GM19372 (cell line): ENCODE measurements at regions not wholly inside any gene's neighbourhood (a gene's known extent, or its start where the extent isn't known, plus 50 kb on each side); places are given as distances from the start of the nearest gene placed in this dataset.
"Not testable (repeated sequence)": the region's sequence is repeated elsewhere in the genome, so short reads cannot be mapped to it uniquely, and the experiment has no call there.

Source experiments
- ATAC-seq: cut with Tn5 transposase; IDR thresholded peaks from one replicate; pipeline ENCODE4 v1.9.1; 2021; ENCODE audit warnings: mild to moderate bottlenecking, low read depth, moderate library complexity; ENCODE audit not compliant: unreplicated experiment

GRCh38 chr21:22818681-22819485 is 1820.7 kb downstream of the NCAM2 start:
- not testable (repeated sequence) for ATAC-seq

GRCh38 chr21:22827422-22827821 is 1829.2 kb downstream of the NCAM2 start:
- ATAC-seq = no peak

- no peak for ATAC-seq
Measured at GRCh38 chr21:22842875-22843274, 1844.7 kb downstream of the NCAM2 start.

- no peak for ATAC-seq
Measured at GRCh38 chr21:22855581-22855980, 1857.4 kb downstream of the NCAM2 start.

GRCh38 chr21:22871692-22872091 is 1873.5 kb downstream of the NCAM2 start:
- ATAC-seq = no peak

- ATAC-seq = no peak
Measured at GRCh38 chr21:22880573-22880972, 1882.4 kb downstream of the NCAM2 start.

- ATAC-seq = no peak
Measured at GRCh38 chr21:22881131-22881530, 1882.9 kb downstream of the NCAM2 start.

- no peak for ATAC-seq
Measured at GRCh38 chr21:22885079-22885478, 1886.9 kb downstream of the NCAM2 start.

GRCh38 chr21:22885614-22886013 is 1887.4 kb downstream of the NCAM2 start:
- ATAC-seq = no peak

- ATAC-seq = no peak
Measured at GRCh38 chr21:22889445-22889844, 1891.2 kb downstream of the NCAM2 start.

GRCh38 chr21:22890656-22891055 is 1892.4 kb downstream of the NCAM2 start:
- ATAC-seq = no peak

GRCh38 chr21:22892028-22892427 is 1893.8 kb downstream of the NCAM2 start:
- ATAC-seq = no peak

GRCh38 chr21:22892740-22893139 is 1894.5 kb downstream of the NCAM2 start:
- no peak for ATAC-seq

GRCh38 chr21:22898051-22898665 is 1899.9 kb downstream of the NCAM2 start:
- no peak for ATAC-seq

GRCh38 chr21:22900490-22900889 is 1902.3 kb downstream of the NCAM2 start:
- ATAC-seq = no peak

GRCh38 chr21:22903851-22904250 is 1905.6 kb downstream of the NCAM2 start:
- no peak for ATAC-seq

GRCh38 chr21:22904385-22904784 is 1906.2 kb downstream of the NCAM2 start:
- no peak for ATAC-seq

GRCh38 chr21:22925032-22925431 is 1926.8 kb downstream of the NCAM2 start:
- no peak for ATAC-seq

- no peak for ATAC-seq
Measured at GRCh38 chr21:22927469-22927868, 1929.3 kb downstream of the NCAM2 start.

- ATAC-seq = no peak
Measured at GRCh38 chr21:22941779-22942490, 1943.7 kb downstream of the NCAM2 start.

GRCh38 chr21:22955559-22955958 is 1957.3 kb downstream of the NCAM2 start:
- ATAC-seq = no peak
